GM19463 (cell line): ENCODE measurements at regions not wholly inside any gene's neighbourhood (a gene's known extent, or its start where the extent isn't known, plus 50 kb on each side); places are given as distances from the start of the nearest gene placed in this dataset.
"Not testable (repeated sequence)": the region's sequence is repeated elsewhere in the genome, so short reads cannot be mapped to it uniquely, and the experiment has no call there.

ENCODE experiments used
- ATAC-seq: cut with Tn5 transposase; IDR thresholded peaks from one replicate; pipeline ENCODE4 v1.9.1; 2021; ENCODE audit warnings: mild to moderate bottlenecking, moderate library complexity; ENCODE audit not compliant: unreplicated experiment

DNA sequence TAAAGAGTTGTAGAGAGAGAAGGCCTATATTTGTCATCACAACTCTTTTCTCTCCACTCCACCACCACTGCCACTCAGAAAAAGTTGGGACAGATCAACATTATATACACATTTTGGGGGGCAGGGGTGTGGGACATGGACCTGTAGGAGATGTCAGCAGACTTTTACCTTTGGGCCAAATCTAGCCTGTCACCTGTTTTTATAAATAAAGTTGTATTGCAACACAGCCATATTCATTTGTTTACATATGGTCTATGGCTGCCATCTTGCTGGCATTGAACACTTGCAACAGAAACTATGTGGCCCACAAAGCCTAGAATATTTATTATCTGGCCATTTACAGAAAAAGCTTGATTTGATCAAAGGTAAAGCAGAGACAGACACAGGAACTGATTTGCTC lies 250.7 kb downstream of the BTG1 start:
- no peak for ATAC-seq

DNA sequence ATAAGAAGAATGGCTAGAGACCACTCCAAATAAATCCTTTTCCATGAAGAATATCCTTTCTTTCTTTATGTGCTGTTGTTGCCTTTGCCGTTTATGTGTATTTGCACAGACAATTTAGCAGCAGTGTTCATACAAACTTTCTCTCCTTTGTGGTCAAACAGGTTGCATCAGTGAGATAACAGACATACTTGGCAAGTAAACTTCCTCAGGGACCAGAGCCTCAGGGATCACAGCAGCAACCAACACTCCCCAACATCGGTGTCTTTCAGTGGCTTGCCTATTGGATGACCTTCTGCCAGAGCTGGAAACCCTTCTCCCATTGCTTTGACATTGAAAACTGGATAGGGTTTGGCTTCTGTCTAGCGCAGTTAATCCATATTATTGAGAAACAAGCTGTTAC lies 252.2 kb downstream of the BTG1 start:
- no peak for ATAC-seq

DNA sequence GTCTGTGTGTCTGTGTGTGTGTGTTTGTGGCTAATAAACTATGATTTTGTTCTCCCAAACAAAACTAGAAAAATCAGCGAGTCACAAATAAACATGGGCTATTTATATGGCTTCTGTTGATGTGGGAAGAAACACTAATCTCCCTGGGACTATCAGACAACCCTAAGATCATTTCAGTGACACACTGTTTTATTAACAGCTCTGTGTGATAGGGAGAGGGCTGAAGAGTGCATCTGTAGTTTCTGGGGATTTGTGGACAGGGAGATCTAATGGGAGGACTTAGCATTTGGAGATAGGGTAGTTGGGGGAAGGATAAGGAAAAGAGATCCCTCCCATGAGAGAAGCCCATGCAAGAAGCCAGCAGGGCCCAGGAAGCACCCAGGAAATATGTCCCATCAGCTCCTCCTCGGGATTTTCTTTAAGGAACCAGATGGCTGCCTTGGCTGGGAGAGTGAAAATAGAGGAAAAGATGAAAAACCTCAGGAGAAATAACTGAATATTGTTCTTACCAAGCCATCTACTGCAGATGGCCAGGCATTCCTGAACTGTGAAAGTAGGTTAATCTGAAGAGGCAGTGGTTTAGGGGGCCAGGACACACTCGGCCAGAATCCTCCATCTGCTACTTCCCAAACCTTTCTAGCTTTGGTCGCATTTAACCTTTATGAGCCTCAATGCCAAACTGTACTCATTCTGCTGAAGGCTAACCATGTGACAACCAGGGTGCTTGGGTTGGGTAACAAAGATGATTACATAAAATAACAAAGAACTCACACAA lies 253.4 kb downstream of the BTG1 start:
- ATAC-seq, result no peak

DNA sequence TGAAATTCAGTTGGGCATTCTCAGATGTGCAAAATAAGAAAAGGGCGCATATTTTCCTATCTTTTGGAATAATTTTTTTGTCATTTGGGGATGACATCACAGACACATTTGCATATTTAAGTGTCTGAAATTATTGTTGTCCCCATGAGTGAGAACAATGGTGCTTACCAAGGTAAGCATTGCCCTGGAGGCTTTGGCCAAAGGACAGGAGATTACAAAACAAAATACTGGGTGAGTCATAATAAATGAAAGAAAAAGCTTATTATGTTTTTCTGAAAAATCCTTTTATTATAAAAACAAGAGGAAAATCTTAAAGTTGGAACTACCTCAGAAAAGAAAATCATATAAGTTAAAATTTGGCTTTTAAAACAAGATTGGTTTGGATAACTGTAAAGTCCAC lies 254.9 kb downstream of the BTG1 start:
- no peak for ATAC-seq

DNA sequence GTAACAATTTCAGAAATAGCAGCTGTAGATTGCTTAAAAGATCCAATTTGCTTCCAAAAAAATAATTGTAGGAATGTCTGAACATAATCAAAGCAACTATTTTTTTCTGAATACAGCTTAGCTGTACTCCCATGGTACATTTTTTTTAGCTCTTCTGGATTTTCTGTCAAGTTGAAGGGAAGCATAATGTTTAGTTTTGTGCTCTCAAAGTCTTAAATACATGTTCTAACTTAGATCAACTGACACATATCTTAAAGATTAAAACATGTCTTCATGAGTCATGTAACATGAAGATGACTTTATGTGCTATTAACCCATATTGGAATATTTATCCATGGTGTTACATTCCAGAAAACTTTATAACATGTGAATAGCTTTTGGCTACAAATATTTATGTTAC lies 255.7 kb downstream of the BTG1 start:
- ATAC-seq, result no peak

DNA sequence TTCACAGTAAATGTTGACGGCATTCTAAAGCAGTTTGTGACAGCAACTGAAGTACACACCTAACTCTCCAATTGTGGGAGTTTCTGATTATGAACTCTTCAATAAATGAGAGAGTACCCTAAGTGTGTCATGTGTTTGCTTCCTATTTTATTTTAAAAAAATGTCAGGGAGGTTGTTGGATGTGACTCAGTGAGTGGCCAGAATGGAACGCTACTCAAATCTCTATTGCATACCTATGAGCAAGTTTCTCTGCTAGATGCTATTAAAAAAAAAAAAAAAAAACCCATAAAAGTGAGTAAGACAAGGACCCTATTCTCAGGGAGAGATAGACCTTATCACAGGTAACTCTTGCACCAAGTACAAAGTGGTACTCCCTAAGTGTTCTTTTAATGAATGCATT lies 256.6 kb downstream of the BTG1 start:
- ATAC-seq, result no peak

DNA sequence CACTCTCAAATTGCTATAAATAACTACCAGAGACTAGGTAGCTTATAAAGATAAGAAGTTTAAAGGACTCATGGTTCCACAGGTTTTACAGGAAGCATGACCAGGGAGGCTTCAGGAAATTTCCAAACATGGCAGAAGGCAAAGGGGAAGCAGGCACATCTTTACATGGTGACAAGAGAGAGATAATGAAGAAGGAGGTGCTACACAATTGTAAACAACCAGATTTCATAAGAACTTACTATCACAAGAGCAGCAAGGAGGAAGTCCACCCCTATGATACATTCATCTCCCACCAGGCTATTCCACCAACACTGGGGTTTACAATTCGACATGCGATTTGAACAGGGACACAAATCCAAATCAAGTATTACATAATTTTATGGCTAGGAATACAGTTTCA lies 257.7 kb downstream of the BTG1 start:
- ATAC-seq, result no peak

DNA sequence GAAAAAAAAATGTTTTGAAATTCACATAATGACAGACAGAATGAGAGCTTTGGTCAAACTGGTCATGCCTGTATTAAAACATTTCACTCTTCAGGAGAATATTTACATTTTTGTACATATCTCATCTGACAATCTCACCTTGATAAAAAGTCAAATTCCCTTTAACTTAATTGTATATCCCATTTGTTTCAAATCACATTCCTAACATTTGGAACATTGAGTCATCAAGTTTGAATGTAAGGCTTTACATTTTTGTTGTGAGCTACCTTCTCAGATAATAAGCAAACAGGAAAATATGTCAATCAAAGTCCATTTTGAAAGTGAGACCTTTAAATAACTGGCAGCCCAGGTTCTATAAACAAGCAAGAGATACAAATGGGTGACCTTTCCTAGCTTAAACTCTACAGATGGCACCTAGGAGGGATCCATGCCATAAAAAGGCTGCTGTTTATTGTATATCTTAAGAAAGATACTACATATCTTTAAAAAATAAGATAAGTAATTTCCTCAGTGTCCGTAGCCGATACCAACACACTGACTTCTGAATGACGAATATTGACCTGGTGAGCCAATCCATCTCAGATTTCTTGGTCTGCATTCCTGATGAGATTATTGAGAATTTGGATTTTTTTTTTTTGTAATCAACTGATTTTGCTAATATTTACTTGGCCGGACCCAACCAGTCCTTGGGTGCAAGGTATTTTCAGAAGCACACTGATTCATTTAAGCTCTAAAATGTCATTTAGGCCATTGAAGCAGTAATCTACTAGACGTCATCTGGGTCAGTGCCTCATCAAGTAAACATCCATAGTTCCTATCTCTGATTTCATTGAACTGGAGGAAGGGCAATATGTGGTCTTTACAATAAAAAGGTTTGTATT lies 259.6 kb downstream of the BTG1 start:
- ATAC-seq, result no peak

DNA sequence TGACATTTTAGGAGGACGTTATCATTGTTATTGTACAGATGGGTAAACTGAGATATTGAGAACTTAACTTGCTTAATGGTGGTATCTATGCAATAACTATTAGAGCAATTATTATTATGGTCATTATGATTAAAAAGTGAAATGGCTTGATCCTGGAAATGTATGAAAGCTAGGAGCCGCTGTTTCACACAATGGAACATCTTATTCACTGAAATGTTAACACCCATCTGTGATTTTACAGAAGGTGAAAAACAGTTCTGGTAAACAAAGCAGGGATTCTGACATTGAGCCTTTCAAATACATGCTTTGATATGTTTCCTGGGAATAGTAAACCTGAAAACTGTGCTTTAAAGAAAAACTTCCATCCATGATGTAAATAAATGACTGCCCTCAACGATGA lies 261.4 kb downstream of the BTG1 start:
- ATAC-seq, result no peak

DNA sequence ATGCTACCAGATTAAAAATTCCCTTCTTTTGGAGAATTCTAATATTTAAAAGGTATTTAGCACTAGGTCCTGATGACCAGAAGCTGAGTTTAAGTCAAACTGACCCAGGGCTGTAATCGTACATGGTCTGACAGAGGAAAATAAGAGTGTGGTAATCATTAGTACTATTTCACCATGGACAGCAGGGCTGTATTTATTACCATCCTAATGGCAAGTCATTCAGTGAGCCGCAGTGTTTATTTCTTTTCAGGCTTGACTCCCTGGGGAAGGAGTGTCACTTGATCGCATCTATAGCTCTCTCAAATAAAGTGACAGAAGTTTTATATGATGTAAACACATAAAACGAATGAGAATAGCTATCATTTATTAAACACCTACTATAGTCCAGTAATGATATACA lies 261.8 kb downstream of the BTG1 start:
- no peak for ATAC-seq

DNA sequence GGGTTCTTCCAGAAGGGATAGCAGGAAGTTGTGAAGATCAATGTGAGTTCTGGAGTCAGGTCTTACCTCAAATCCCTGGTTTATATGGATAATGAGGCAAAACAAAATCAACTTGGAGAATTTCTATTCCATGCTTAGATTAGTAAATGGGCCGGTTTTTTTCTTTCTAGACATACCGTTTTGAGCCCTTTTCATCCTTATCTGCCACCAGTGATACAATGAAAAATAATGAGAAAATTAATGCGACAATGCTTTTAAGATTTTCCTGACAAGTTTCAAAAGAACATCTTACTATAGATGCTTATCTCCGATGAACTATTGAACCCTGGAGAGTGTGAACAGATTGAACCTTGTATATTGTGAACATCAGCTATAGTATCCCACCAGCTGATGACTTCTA lies 262.7 kb downstream of the BTG1 start:
- ATAC-seq, result no peak

DNA sequence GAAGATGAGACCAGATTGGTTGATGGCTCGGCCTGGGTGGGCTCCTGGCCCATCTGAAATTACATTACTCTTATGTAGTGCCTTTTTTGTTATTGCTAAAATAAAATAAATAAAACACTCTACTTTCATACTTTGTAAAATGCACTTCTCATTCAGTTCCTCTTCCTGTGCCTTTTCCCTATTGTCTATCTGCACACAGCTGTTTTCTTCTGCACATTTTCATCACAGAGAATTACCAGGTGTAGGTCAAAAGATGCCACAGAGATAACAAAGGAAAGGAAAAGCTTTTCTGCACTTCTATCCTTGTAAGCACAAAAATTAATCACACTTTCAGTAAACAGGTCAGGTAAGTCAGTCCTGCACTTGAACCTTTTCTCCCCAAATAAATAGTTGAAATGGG lies 265.1 kb downstream of the BTG1 start:
- ATAC-seq, result no peak

DNA sequence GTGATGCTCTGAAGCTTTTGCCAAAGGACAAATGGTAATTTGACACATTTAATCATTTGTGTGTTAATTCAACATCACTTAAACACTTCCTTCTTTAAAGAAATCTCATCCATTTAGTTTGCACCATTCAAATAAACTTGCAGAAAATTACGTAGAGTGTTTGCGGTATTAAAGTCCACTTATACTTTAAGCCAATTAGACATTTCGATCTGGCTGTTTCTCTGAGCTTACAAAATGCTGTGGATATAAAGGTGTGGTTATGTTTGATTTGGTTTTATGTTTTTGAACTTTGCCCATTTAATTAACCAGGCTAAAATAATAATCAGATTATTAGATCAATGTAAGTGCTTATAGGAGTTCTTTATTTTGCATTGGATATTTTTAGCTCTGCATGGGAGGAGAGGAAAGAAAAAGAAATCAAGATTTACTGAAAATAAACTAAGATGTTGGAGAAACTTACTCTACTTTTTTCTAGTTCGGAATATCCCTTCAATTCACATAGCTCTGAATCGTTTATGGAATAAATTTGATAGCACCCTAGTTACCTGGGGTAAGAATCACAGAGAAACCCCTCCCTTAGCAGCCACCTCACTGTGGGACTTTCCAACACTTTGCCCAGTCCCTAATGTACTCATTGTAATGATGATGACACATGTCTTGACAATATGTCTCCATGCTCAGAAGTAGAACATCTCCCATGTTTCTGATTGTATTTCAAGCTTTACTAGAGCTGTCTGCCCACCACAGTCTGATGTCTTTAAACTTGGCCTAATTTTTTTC lies 268.0 kb downstream of the BTG1 start:
- peak; percentile 54 for ATAC-seq

DNA sequence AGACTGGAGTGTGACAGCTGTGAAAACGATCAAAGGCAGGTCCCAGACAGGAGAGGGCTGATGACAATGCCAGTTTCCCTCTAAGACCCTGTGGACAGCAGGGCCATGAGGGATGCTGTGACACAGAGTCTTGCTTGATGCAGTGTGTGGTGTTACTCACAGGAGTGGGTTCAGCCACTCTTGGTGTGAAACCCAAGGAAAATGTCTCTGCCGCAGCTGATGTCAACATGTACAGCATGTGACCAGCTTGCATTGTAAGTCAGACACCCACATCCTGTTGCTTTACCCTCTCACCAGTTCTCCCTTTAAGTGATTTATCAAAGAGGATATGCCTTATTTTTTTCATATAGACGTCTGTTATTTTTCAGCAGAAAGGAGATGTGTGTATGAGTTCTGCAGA lies 268.6 kb downstream of the BTG1 start:
- ATAC-seq, result peak; percentile 90

DNA sequence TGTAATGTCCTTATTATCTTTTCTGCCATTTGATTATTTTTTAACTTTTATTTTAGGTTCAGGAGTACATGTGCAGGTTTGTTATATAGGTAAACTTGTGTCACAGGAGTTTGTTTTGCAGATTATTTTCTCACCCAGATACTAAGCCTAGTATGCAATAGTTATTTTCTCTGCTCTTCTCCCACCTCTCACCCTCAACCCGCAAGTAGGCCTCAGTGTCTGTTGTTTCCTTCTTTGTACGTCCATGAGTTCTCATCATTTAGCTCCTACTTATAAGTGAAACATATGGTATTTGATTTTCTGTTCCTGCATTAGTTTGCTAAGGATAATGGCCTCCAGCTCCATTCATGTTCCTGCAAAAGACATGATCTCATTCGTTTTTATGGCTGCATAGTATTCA lies 270.0 kb downstream of the BTG1 start:
- not testable (repeated sequence) for ATAC-seq

DNA sequence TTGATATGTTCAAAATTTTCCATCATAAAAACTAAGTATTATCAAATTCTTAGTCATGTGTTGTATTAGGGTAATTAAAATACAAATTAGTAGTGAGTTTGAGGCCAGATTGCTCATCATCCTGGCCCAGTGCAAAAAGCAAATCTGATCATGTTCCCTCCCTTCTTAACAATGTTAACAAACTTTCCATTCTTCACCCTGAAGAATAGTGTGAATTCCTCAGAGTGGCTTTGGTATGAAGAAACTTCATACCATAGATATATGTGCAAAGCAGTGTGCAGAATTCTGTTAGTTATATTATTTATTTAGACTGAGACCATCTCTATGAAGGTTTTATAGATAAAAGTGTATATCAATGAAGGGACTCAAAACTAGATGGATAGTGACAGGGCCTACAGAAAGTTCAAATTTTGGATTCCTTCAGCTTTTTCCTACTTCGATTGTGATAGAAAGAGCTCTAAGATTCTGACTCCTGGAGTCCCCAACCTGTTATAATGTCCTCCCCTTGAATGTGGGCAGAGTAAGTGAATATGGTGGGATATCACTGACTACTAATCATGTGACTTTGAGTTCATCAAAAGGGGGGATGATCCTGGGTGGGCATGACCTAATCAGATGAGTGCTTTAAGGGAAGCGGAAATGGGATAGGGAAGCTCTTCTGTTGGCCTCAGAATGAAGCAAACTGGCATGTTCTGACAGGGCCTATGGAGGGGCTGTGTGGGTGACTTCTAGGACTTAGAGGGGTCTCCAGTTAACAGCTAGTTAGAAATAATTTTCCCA lies 271.4 kb downstream of the BTG1 start:
- no peak for ATAC-seq

DNA sequence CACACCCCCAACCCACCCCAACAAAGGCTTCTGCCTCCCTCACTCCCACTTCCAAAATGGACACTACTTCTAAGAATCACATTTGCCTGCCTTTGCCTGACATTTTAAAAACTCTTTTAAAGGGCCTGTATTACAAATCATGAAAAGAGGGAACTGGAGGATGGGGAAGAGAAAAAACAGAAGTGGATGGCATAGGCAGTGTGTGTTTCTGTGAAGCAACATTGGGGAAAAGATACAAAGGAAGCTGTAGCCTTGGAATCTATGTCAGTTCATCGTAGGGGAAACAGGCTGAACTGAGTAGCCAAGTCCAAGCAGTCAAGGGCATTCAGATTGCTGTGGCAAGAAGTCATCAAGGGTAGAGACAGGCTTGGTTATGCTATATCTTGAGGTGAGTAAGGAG lies 273.9 kb downstream of the BTG1 start:
- no peak for ATAC-seq

DNA sequence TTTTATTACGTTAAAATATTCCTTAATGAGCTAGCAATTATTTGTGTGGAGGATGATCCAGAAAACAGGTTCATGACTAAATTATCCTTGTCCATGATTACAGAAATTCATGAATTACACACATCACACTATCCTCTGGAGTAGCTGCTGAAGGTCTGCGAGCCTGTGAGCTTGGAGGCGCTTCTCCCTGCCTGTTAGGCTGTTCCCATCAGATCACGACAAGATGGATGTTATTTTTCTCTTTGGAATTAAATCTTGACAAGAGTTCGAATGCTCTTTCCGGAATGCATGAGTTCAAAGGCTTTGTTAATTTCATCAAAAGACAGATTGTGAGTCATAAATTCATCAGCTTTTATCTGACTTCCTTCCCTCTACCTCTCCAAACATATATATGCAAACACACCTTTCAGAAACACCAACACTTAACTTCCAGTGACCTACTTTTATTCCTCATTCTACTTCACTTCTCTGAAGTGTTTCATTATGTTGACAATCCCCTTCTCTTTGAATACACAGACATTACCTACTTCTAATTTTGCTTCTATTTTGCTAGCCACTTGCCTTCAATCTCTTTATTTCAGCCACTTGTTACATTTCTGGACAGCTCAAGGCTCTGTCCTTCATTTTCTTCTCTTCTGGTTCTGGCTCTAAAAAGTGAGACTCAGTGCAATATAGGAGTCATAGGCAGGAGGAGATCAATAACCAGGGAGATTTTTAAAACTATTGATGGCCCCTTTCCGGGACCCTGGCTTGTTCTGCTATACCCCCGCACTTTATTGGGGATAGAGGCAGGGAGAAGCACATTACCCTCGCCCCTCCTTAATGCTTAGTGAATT lies 274.6 kb downstream of the BTG1 start:
- ATAC-seq, result no peak

DNA sequence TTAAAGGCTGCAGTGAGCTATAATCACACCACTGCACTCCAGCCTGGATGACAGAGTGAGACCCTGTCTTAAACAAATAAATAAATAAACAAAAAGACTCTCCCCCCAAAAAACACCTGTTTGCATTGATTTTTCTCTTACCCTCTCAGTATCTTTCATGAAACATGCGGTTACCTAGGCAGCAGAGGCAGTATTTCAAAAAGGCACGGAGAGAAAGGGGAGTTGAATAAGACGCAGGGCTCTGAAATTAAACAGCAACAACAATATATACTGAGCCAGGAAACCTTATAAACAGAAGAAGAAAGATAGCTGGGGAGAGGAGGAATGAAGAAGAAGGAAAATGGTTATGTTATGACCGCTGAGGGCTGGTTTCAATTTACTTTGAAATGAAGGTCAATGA lies 277.6 kb downstream of the BTG1 start:
- no peak for ATAC-seq

DNA sequence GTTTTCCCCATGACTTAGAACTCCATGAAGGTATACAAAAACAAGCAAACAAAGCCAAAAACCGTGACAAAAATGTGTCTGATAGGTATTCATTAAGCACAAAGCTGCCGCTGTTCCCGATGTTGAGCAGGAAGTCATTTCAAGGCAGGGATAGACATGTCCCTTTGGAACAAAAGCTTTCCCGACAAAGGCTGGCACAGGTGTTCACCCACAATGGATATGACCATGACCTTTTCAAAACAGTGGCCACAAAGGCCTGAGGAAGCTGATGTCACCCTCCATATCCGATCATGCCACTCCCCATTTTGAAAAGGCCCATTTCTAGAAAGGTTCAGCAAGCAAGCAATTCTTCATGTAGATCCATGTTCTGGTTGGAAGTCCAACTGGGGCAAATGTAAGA lies 279.1 kb downstream of the BTG1 start:
- no peak for ATAC-seq
